Coronary artery (tissue), 2 donors: ENCODE measurements at regions not wholly inside any gene's neighbourhood (a gene's known extent, or its start where the extent isn't known, plus 50 kb on each side); places are given as distances from the start of the nearest gene placed in this dataset.

Experiments used
- DNase-seq: peaks from one replicate; pipeline ENCODE4 v3.0.0-alpha.2; 2017; ENCODE audit warnings: low spot score
- H3K27ac ChIP-seq, 2 donors: fragments of 200-600 bp; sonication (generic); one replicate each; pipeline ENCODE4 v1.5.1; 2016 to 2019
- H3K4me3 ChIP-seq: fragments of 200-600 bp; sonication (generic); 2 replicates; pipeline ENCODE4 v1.5.1; 2016; ENCODE audit warnings: mild to moderate bottlenecking, moderate library complexity
- TF ChIP-seq, protein P1 (sequence below): fragments of 200-600 bp; sonication (generic); IDR thresholded peaks from one replicate; pipeline ENCODE4 v1.5.1; 2019; ENCODE audit warnings: antibody characterized with exemption

DNA sequence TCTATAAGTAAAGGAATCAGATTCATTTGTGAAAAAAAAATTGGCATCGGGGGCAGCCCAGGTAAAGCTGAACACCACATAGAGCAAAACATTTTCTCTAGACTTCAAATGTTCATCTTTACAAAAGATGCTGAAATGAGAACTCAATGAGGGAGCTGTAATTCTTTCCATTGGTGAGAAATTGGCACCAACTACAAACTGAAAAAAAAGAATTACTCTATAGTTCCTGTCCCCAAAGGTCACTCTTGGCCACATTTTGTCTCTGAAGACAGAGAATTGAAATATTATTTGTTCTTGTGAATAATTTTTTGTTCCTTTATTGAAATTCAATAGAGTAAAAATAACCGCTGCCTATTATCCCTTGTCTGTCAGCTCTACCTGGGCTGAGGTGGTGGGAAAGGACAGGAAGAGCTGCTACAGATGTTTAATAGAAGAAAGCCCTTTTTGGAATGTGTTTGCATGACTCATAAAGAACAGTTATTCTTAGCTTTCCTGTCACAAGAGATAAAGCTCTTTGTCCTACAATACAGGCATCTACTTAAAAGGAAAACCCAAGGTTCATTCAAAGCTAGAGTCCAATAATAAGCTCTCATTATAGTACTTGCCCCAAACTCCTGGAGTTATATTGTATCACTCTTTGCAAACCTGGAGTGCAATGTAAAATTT is 380.1 kb upstream of the KITLG start:
- H3K4me3 ChIP-seq = no peak overlapping the region
- no peak overlapping the region for H3K27ac ChIP-seq
- TF ChIP-seq, protein P1, sequence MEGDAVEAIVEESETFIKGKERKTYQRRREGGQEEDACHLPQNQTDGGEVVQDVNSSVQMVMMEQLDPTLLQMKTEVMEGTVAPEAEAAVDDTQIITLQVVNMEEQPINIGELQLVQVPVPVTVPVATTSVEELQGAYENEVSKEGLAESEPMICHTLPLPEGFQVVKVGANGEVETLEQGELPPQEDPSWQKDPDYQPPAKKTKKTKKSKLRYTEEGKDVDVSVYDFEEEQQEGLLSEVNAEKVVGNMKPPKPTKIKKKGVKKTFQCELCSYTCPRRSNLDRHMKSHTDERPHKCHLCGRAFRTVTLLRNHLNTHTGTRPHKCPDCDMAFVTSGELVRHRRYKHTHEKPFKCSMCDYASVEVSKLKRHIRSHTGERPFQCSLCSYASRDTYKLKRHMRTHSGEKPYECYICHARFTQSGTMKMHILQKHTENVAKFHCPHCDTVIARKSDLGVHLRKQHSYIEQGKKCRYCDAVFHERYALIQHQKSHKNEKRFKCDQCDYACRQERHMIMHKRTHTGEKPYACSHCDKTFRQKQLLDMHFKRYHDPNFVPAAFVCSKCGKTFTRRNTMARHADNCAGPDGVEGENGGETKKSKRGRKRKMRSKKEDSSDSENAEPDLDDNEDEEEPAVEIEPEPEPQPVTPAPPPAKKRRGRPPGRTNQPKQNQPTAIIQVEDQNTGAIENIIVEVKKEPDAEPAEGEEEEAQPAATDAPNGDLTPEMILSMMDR = no peak
- DNase-seq = no peak

DNA sequence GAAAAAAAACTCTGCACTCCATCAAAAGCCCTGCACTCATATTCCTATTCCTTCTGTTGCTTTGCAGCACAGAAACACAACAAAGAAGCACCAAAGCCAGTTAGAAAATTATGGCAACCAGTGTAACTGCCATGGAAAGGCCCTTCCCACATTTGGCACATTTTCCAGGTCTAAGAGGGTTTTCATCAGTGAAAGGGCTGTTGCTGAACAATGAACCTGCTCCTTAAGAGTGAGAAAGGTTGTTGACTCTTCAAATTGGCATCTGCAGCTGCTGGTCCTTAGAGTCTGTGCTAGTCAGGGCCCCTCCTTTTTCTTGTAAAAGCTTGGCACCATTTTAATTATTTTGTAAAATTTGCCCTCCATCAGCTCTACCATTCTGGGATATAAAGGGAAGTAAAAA is 378.7 kb upstream of the KITLG start:
- Histone ChIP-seq H3K4me3 (no peak overlapping the region), H3K27ac (no peak overlapping the region)
- no peak for DNase-seq
- TF ChIP-seq, protein P1 = no peak

DNA sequence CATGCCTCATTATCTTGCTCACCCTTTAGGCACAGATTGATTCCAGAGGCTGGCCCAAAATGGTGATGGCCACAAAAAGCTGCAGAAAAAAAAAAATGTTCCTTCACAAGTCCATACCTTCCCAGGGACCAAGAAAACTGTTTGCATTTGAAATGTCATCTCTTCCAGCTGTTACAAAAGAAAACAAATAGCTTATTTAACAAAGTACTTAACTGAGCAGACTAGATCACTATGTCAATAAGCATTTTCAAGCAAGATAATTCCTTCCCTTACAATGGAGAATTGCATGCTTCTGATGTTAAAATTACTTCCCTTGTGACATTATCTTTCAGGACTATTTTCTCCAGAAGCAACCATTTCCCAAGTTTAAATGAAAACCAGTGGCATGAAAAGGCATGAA is 377.9 kb upstream of the KITLG start:
- DNase-seq = no peak
- TF ChIP-seq, protein P1 = no peak
- Histone ChIP-seq H3K27ac (no peak overlapping the region), H3K4me3 (no peak overlapping the region)

DNA sequence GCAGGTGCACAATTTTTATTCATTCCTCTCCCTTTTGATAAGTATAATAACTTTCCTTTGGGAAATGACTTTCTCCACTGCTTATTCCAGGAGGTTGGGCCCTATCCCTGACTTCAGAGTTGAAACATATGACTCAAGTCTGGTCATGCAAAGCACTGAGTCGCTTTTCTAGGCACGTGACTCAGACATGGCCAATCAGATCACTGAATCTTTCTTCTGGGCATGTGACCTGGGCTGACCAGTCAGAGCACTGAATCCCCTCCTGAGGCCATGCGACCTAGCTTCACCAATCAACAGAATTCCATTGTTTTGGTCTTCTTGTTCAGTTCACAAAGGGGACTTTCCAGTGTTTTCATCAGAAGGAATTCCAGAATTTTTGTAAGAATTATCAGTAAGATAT is 377.1 kb upstream of the KITLG start:
- TF ChIP-seq, protein P1 = no peak
- H3K4me3 ChIP-seq = no peak overlapping the region
- no peak for DNase-seq
- no peak overlapping the region for H3K27ac ChIP-seq

DNA sequence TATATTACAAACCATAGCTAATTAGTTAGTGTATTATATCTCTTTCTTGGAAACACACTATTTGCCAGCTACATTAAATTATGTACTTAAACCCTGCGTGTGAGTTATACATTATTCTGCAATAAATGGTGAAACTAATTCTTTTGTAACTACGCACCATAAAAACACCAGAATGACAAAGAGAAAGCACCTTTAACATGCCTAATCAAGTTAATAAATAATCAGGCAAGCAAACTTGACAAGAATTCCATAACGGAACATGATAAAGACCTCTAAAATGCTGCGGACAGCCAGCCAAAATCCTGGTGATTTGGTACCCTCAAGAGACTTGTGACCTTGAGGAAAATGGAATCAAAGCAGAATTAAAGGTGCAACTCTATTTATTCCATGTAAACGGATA is 375.3 kb upstream of the KITLG start:
- DNase-seq = no peak
- TF ChIP-seq, protein P1 = no peak
- Histone ChIP-seq H3K27ac (no peak overlapping the region), H3K4me3 (no peak overlapping the region)

DNA sequence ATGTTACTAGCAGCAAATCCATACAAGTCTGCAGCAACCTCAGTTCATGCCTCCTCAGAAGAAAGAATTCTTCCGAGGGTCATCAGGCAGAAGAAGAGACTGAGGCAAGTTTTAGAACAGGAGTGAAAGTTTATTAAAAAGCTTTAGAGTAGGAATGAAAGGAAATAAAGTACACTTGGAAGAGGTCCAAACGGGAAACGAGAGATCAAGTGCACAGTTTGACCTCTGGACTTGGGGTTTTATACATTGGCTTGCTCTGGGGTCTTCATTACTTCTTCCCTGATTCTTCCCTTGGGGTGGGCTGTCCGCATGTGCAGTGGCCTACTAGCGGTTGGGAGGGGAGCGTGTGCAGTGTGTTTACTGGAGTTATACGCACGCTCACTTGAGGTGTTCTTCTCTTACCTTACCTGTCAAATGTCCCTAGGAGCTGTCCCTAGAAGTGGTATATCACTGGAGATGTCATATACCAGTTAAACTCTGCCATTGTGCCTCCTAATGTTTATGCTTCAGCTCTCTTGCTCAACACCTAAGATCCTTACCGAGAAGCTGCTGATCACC is 372.8 kb upstream of the KITLG start:
- Histone ChIP-seq H3K27ac (no peak overlapping the region), H3K4me3 (no peak overlapping the region)
- TF ChIP-seq, protein P1 = no peak
- DNase-seq = no peak

DNA sequence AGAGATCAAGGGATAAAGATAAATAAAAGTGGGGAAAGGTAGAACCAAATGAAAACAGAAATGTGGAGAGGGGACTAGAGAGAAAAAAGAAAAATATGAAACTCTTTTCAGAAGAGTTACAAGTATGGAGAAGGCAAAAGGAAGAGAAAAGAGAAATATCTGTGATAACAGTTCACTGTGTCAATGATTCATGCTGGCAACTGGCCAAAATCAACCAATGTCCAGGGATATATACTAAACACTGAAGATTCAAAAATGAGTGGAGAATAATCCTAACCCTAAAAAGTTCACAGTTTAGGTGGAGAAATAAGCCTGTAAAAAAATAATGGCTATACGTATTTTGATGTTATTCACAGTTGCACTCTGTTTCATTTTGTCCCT is 372.3 kb upstream of the KITLG start:
- no peak overlapping the region for H3K4me3 ChIP-seq
- H3K27ac ChIP-seq = no peak overlapping the region
- no peak for DNase-seq
- TF ChIP-seq, protein P1 = no peak
